Lower leg skin (tissue), 3 donors: ENCODE measurements at regions not wholly inside any gene's neighbourhood (a gene's known extent, or its start where the extent isn't known, plus 50 kb on each side); places are given as distances from the start of the nearest gene placed in this dataset.

ENCODE experiments used
- CTCF ChIP-seq, 3 donors: fragments of 450-650 bp; IDR thresholded peaks; one replicate each; pipeline ENCODE4 v1.5.1; 2016; ENCODE audit warnings: antibody characterized with exemption in 3 of 3, mild to moderate bottlenecking in 3 of 3, moderate library complexity in 2 of 3
- POLR2A ChIP-seq, 2 donors: fragments of 450-650 bp; IDR thresholded peaks; one replicate each; pipeline ENCODE4 v1.6.1; 2016 to 2017; ENCODE audit warnings: antibody characterized with exemption in 2 of 2, mild to moderate bottlenecking in 1 of 2, moderate library complexity in 1 of 2

GRCh38 chr20:59520814-59521213 lies 83.5 kb upstream of the PHACTR3 start:
- TF ChIP-seq CTCF (IDR thresholded peaks at IDR 0.05) (no peak), POLR2A (IDR thresholded peaks at IDR 0.05) (no peak)
